SU-DHL-6 (cell line): ENCODE measurements at regions not wholly inside any gene's neighbourhood (a gene's known extent, or its start where the extent isn't known, plus 50 kb on each side); places are given as distances from the start of the nearest gene placed in this dataset.

Experiments used
- EZH2phosphoT487 ChIP-seq: fragments of 200-600 bp; sonication (generic), shearing (Covaris generic); conservative IDR thresholded peaks from 2 replicates; pipeline ENCODE4 v1.6.1; 2018; ENCODE audit warnings: mild to moderate bottlenecking, antibody characterized with exemption, low read length, moderate library complexity, mixed read lengths
- TF ChIP-seq, protein P1 (sequence below): fragments of 200-600 bp; sonication (generic); IDR thresholded peaks from one replicate; pipeline ENCODE4 v1.5.1; 2017; ENCODE audit warnings: antibody characterized with exemption, mild to moderate bottlenecking, low read length, moderate library complexity; ENCODE audit not compliant: insufficient read depth, poor library complexity, severe bottlenecking

DNA sequence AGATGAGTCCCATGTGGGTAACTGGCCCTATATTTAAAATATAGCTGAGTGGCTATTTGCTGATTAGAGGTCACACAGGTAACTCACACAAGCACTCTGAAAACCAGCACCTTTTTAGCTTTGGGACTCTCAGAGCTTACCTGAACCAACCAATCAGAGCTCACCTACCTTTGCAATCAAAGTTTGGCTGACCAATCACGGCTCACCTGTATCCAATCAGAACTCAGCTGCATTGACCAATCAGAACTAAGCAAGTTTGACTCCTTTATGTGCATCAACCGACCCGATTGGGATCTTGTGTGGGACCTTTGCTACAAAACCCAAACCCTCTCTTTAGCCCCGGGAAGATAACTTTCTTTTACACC is 106.8 kb upstream of the NXT1 start:
- TF ChIP-seq, protein P1, sequence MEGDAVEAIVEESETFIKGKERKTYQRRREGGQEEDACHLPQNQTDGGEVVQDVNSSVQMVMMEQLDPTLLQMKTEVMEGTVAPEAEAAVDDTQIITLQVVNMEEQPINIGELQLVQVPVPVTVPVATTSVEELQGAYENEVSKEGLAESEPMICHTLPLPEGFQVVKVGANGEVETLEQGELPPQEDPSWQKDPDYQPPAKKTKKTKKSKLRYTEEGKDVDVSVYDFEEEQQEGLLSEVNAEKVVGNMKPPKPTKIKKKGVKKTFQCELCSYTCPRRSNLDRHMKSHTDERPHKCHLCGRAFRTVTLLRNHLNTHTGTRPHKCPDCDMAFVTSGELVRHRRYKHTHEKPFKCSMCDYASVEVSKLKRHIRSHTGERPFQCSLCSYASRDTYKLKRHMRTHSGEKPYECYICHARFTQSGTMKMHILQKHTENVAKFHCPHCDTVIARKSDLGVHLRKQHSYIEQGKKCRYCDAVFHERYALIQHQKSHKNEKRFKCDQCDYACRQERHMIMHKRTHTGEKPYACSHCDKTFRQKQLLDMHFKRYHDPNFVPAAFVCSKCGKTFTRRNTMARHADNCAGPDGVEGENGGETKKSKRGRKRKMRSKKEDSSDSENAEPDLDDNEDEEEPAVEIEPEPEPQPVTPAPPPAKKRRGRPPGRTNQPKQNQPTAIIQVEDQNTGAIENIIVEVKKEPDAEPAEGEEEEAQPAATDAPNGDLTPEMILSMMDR = no peak
- TF ChIP-seq EZH2phosphoT487 = no peak
